DOHH2 (cell line): ENCODE measurements at regions not wholly inside any gene's neighbourhood (a gene's known extent, or its start where the extent isn't known, plus 50 kb on each side); places are given as distances from the start of the nearest gene placed in this dataset.

Experiments used
- CTCF ChIP-seq: fragments of 200-600 bp; sonication (generic); IDR thresholded peaks from one replicate; pipeline ENCODE4 v1.5.1; 2014; ENCODE audit warnings: antibody characterized with exemption, mild to moderate bottlenecking, low read depth, low read length; ENCODE audit not compliant: poor library complexity, severe bottlenecking
- EZH2phosphoT487 ChIP-seq: fragments of 200-600 bp; sonication (generic); IDR thresholded peaks from 2 replicates; pipeline ENCODE4 v1.6.1; 2017; ENCODE audit warnings: borderline replicate concordance, mild to moderate bottlenecking, antibody characterized with exemption, low read length, moderate library complexity, mixed read lengths

GRCh38 chr1:59081181-59081580, 215.7 kb upstream of the FGGY start:
- TF ChIP-seq CTCF (no peak), EZH2phosphoT487 (no peak)
